ENCODE measurements at regions not wholly inside any gene's neighbourhood (a gene's known extent, or its start where the extent isn't known, plus 50 kb on each side); places are given as distances from the start of the nearest gene placed in this dataset.

- Histone ChIP-seq H3K9ac (ENCODE audit: extremely low read depth, insufficient read length, low read length) (no peak overlapping the region), H2BK12ac (ENCODE audit: insufficient read length, low read depth, low read length) (no peak overlapping the region), H2AFZ (ENCODE audit: low read length) (no peak overlapping the region), H2BK5ac (ENCODE audit: insufficient read length, low read length) (no peak overlapping the region), H2BK15ac (ENCODE audit: low read depth, low read length) (no peak overlapping the region), H3K23me2 (ENCODE audit: insufficient read length, low read depth, low read length, poor library complexity, severe bottlenecking) (no peaks in the 10 kb centered on the region), H4K5ac (ENCODE audit: insufficient read length, low read depth, low read length) (no peak overlapping the region), H3K4ac (ENCODE audit: low read depth, low read length) (no peak overlapping the region), H3K4me1 (ENCODE audit: insufficient read depth, low read length) (no peaks in the 10 kb centered on the region), H3K79me1 (ENCODE audit: insufficient read depth, low read depth, low read length, poor library complexity, severe bottlenecking) (no peaks in the 10 kb centered on the region), H3K27ac (ENCODE audit: insufficient read length, low read depth, low read length) (no peak overlapping the region), H3K79me2 (ENCODE audit: insufficient read depth, low read length) (no peaks in the 10 kb centered on the region), H2AK5ac (ENCODE audit: insufficient read length, low read length) (no peak overlapping the region), H4K20me1 (ENCODE audit: control insufficient read depth, insufficient read depth, insufficient read length) (no peaks in the 10 kb centered on the region), H2BK20ac (ENCODE audit: low read depth, low read length, poor library complexity, severe bottlenecking) (no peak overlapping the region), H3K4me2 (ENCODE audit: insufficient read depth, insufficient read length, low read length) (no peak overlapping the region), H4K91ac (ENCODE audit: insufficient read length, low read depth, low read length) (no peak overlapping the region), H3K56ac (ENCODE audit: insufficient read length, low read depth, low read length) (no peak overlapping the region), H2BK120ac (ENCODE audit: low read depth, low read length, poor library complexity, severe bottlenecking) (no peak overlapping the region), H3K27me3 (ENCODE audit: insufficient read depth, low read length) (no peaks in the 10 kb centered on the region), H3K14ac (ENCODE audit: insufficient read depth, low read length) (no peak overlapping the region), H3K18ac (ENCODE audit: insufficient read length, low read depth, low read length) (no peak overlapping the region), H3K23ac (ENCODE audit: insufficient read length, low read depth, low read length) (no peak overlapping the region), H3T11ph (ENCODE audit: low read length) (no peak overlapping the region), H3K9me3 (ENCODE audit: control insufficient read depth, low read depth, low read length) (no peaks in the 10 kb centered on the region), H4K8ac (replicated peaks; ENCODE audit: insufficient read length, low read depth, low read length) (no peak overlapping the region)
- Mint-ChIP-seq H3K36me3 (ENCODE audit: insufficient read depth in 1 of 3, low read depth in 3 of 3) (no peaks in the 10 kb centered on the region), H3K9me3 (no peaks in the 10 kb centered on the region), H3K27ac (no peak overlapping the region), H3K4me1 (no peaks in the 10 kb centered on the region), H3K27me3 (ENCODE audit: low read depth) (no peaks in the 10 kb centered on the region), H3K4me3 (no peak overlapping the region)
- no peak for DNase-seq
- TF ChIP-seq CTCF (conservative IDR thresholded peaks at IDR 0.05): no peak
These were observed 154.0 kb upstream of the STEAP4 start for GRCh38 chr7:88460650-88461049.
